K562 (cell line): ENCODE measurements at regions not wholly inside any gene's neighbourhood (a gene's known extent, or its start where the extent isn't known, plus 50 kb on each side); places are given as distances from the start of the nearest gene placed in this dataset.

Source experiments
- ATAC-seq: fragments of 200-7000 bp; cut with Tn5 transposase; 3 replicates; pipeline ENCODE4 v1.9.1; 2020; ENCODE audit warnings: moderate library complexity
- BruUV-seq: library from RNA; stranded (reverse); fragments of 400-500 nt; replicated peaks from 2 replicates; lab custom pipeline; 2021; lab: Mats Ljungman, UMichigan
- CTCF ChIA-PET: fragments of 300-600 bp; formaldehyde crosslinking; extraction: SDS; loops from one replicate; lab custom pipeline; 2021; ENCODE audit warnings: low intra/inter-chr PET ratio; lab: Yijun Ruan, JAX
- POLR2A ChIA-PET: fragments of 300-600, 350-650 bp; sonication (Branson Sonifier 250); formaldehyde crosslinking; extraction: SDS; loops from one replicate; lab custom pipeline; 2021; ENCODE audit warnings: antibody characterized with exemption, inconsistent platforms; lab: Yijun Ruan, JAX
- DNase-seq, 4 experiments: peaks; one replicate each; pipeline versions ENCODE4 v3.0.0 to v3.0.0-alpha.2; 2011 to 2018; ENCODE audit warnings: low spot score in 3 of 4, mixed read lengths in 3 of 4; ENCODE audit errors: extremely low read depth in 1 of 4
- FAIRE-seq: peaks from 2 replicates; lab custom pipeline; 2011; peaks lifted over from hg19 to GRCh38; lab: Jason Lieb, UNC
- H2AFZ ChIP-seq: 2 replicates; pipeline ENCODE4 v1.6.0; 2011; ENCODE audit warnings: low read depth, low read length, control low read depth, inconsistent platforms
- H3K27ac ChIP-seq: fragments of 200-600 bp; 3 replicates; pipeline ENCODE4 v1.8.0; 2011; ENCODE audit warnings: low read depth, mild to moderate bottlenecking, control low read depth, inconsistent platforms, low read length, moderate library complexity, mixed read lengths; ENCODE audit errors: extremely low read depth
- H3K27me3 ChIP-seq, 2 experiments: fragments of 300-600 bp in 1 of 2; 2 replicates in 1 of 2; 3 replicates in 1 of 2; pipeline versions ENCODE4 v1.6.0 to v1.8.0; 2011; ENCODE audit warnings: inconsistent platforms in 2 of 2, low read length in 2 of 2, mild to moderate bottlenecking in 1 of 2, mixed read lengths in 1 of 2, moderate library complexity in 1 of 2; ENCODE audit not compliant: control insufficient read depth in 2 of 2, insufficient read depth in 2 of 2
- H3K36me3 ChIP-seq: fragments of 300-600 bp; 3 replicates; pipeline ENCODE4 v1.8.0; 2011; ENCODE audit warnings: mild to moderate bottlenecking, low read length, inconsistent platforms; ENCODE audit not compliant: control insufficient read depth, insufficient read depth
- H3K4me1 ChIP-seq, 2 experiments: fragments of 200-600 bp in 1 of 2; replicated peaks in 1 of 2; 2 replicates in 1 of 2; 3 replicates in 1 of 2; pipeline versions ENCODE4 v1.5.1 to v1.8.0; 2011; ENCODE audit warnings: inconsistent platforms in 2 of 2, low read length in 2 of 2, mild to moderate bottlenecking in 1 of 2, mixed read lengths in 1 of 2, moderate library complexity in 1 of 2; ENCODE audit not compliant: control insufficient read depth in 2 of 2, insufficient read depth in 2 of 2
- H3K4me2 ChIP-seq: 2 replicates; pipeline ENCODE4 v1.6.1; 2011; ENCODE audit warnings: low read length, control low read depth, inconsistent platforms, mixed read lengths; ENCODE audit not compliant: insufficient read depth
- H3K4me3 ChIP-seq: fragments of 200-600 bp; sonication (generic), shearing (Covaris generic); 2 replicates; pipeline ENCODE4 v1.5.1; 2016; ENCODE audit warnings: control low read depth, inconsistent platforms
- H3K79me2 ChIP-seq: fragments of 200-600 bp; 3 replicates; pipeline ENCODE4 v1.8.0; 2011; ENCODE audit warnings: low read length, inconsistent platforms; ENCODE audit not compliant: control insufficient read depth, insufficient read depth
- H3K9ac ChIP-seq, 2 experiments: 2 replicates each; pipeline versions ENCODE4 v1.6.0 to v1.6.1; 2011; ENCODE audit warnings: low read depth in 2 of 2, low read length in 2 of 2, control low read depth in 1 of 2, inconsistent platforms in 1 of 2, mild to moderate bottlenecking in 1 of 2, mixed read lengths in 1 of 2; ENCODE audit not compliant: insufficient read depth in 1 of 2
- H3K9me1 ChIP-seq: one replicate; pipeline ENCODE4 v1.6.0; 2011; ENCODE audit warnings: inconsistent platforms, mild to moderate bottlenecking, low read length, moderate library complexity; ENCODE audit not compliant: control insufficient read depth, insufficient read depth
- H3K9me3 ChIP-seq: replicated peaks from 2 replicates; pipeline ENCODE4 v1.5.1; 2011; ENCODE audit warnings: low read depth, low read length, inconsistent platforms; ENCODE audit not compliant: control insufficient read depth, insufficient read depth
- H4K20me1 ChIP-seq: replicated peaks from 2 replicates; pipeline ENCODE4 v1.6.1; 2011; ENCODE audit warnings: low read length, inconsistent platforms, mixed read lengths; ENCODE audit not compliant: control insufficient read depth, insufficient read depth
- DACH1 ChIP-seq: fragments of 450-650 bp; IDR thresholded peaks from 2 replicates; pipeline ENCODE4 v1.6.1; 2018; ENCODE audit not compliant: partially characterized antibody
- KLF6 ChIP-seq: fragments of 250-450 bp; sonication (Bioruptor Pico); IDR thresholded peaks from 2 replicates; pipeline ENCODE4 v1.4.0; 2020; ENCODE audit warnings: mild to moderate bottlenecking, moderate library complexity, borderline replicate concordance
- MITF ChIP-seq: IDR thresholded peaks from 2 replicates; pipeline ENCODE4 v1.6.1; 2014; ENCODE audit warnings: antibody characterized with exemption
- POLR3A ChIP-seq: IDR thresholded peaks from 2 replicates; pipeline ENCODE4 v1.6.1; 2011; ENCODE audit warnings: borderline replicate concordance, mild to moderate bottlenecking, moderate library complexity; ENCODE audit not compliant: insufficient read length, insufficient read depth; ENCODE audit errors: extremely low read depth
- REST ChIP-seq, 2 experiments: fragments of 450-650 bp; formaldehyde crosslinking in 1 of 2; IDR thresholded peaks; 2 replicates each; pipeline versions ENCODE4 v1.4.0 to v1.6.1; 2014 to 2020; ENCODE audit warnings: mild to moderate bottlenecking in 2 of 2, borderline replicate concordance in 1 of 2, low read depth in 1 of 2
- WGBS: fragments of 100-300 bp; shearing (Covaris generic); methylation state at CpG from one replicate; pipeline ENCODE4 v1.1.6; 2016; ENCODE audit warnings: low coverage, mixed read lengths; ENCODE audit not compliant: insufficient coverage; ENCODE audit errors: missing lambda C conversion rate; 5-methylcytosine and 5-hydroxymethylcytosine counted together
- in situ Hi-C: fragments of 300-500 bp; cut with MboI; formaldehyde crosslinking; loops from 4 replicates; pipeline ENCODE4 v1.15.0; 2018; ENCODE audit warnings: inconsistent platforms, mixed read lengths
- intact Hi-C: fragments of 100-400 bp; cut with micrococcal nuclease; formaldehyde crosslinking; loops from 2 replicates; pipeline ENCODE4 v1.14.2; 2022

- 0% methylated on average over 8 of the region's 8 CpGs for WGBS
- Histone ChIP-seq H3K79me2 (no peaks in the 10 kb centered on the region), H2AFZ (no peak overlapping the region), H3K36me3 (no peaks in the 10 kb centered on the region), H3K4me2 (no peak overlapping the region), H3K9ac (no peak overlapping the region; a peak in 1 of 4 replicates), H4K20me1 (no peaks in the 10 kb centered on the region), H3K4me1 (no peaks in the 10 kb centered on the region), H3K9me3 (no peaks in the 10 kb centered on the region), H3K27ac (no peak overlapping the region), H3K27me3 (peaks cover 15 to 52% of the 10 kb centered on the region in 2 experiments), H3K9me1 (no peaks in the 10 kb centered on the region), H3K4me3 (no peak overlapping the region)
- intact Hi-C loops: no loop called here
- no TSS peak for BruUV-seq
- DNase-seq: no peak
- ATAC-seq: no peak
- in situ Hi-C loops: no loop called here
- no peak for FAIRE-seq
- ChIA-PET POLR2A (interaction anchor here (1.3 kb wide), 1 partner anchor 10 kb away, joined by 3 read pairs; no protein-coding TSS in a partner anchor), CTCF (no interaction called here)
- no peak for TF ChIP-seq DACH1
- no peak for TF ChIP-seq MITF
- TF ChIP-seq POLR3A: no peak
- TF ChIP-seq KLF6: no peak
- TF ChIP-seq REST (IDR thresholded peaks at IDR 0.05; ENCODE audit: borderline replicate concordance): no peak
- TF ChIP-seq REST (CRISPR knock-in tag; IDR thresholded peaks at IDR 0.05; ENCODE audit: low read depth): no peak
Measured at GRCh38 chr2:100630473-100630977, 67.7 kb downstream of the PDCL3 start.
